Mammary epithelial cell (primary cell): ENCODE measurements at regions not wholly inside any gene's neighbourhood (a gene's known extent, or its start where the extent isn't known, plus 50 kb on each side); places are given as distances from the start of the nearest gene placed in this dataset.

Source experiments
- CTCF ChIP-seq, 2 donors: IDR thresholded peaks in 1 of 2; conservative IDR thresholded peaks in 1 of 2; 2 replicates each; pipeline ENCODE4 v1.5.1; 2011 to 2012; ENCODE audit warnings: inconsistent platforms in 2 of 2, low read length in 2 of 2, mild to moderate bottlenecking in 2 of 2, control low read depth in 1 of 2, low read depth in 1 of 2; ENCODE audit not compliant: insufficient read depth in 1 of 2; ENCODE audit errors: extremely low read depth in 1 of 2
- EZH2 ChIP-seq: IDR thresholded peaks from 2 replicates; pipeline ENCODE4 v1.6.1; 2012; ENCODE audit warnings: low read length, inconsistent platforms, borderline replicate concordance

GRCh38 chr20:53891306-53891894 lies 179.0 kb downstream of the BCAS1 start:
- TF ChIP-seq EZH2, result no peak
- TF ChIP-seq CTCF (conservative IDR thresholded peaks at IDR 0.05 in 1 of 2, IDR thresholded peaks at IDR 0.05 in 1 of 2; ENCODE audit: extremely low read depth in 1 of 2, insufficient read depth in 1 of 2, low read depth in 1 of 2, low read length in 2 of 2), result no peak
